ENCODE measurements at regions not wholly inside any gene's neighbourhood (a gene's known extent, or its start where the extent isn't known, plus 50 kb on each side); places are given as distances from the start of the nearest gene placed in this dataset.

DNA sequence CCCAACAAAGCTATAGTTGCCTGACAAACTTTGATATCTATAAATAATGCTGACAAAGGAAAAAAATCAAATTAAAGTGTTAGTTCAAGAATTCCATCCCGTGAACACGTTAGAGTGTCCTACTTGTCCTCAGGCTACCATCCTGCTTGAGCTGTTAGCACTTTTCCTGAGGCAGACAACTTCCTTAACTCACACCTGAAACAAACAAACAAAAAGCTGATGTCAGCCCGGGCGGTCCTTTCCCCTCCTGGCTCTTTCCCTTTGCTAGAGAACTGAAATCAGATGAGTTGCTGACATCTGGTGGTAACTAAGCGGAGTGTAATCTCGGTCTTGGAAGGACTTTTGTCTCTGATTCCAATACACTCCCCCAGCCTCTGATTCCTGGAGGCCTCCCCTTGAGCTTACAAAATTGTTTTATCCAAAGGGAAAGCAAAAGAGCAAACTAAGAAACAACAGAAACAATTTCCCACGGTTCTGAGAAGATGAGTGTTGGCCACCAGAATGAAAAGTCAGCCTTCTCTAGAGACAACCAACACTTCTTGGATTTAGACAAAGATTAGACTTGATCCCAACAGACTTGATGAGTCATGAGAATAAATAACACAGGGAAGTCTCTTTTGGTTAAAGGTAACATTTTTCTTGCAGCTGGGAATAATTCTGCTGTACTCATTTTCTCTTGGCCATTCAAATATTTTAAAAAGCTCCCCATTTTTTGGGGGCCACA, 135.4 kb downstream of the PROX1 start:
- TF ChIP-seq L3MBTL2 (conservative IDR thresholded peaks at IDR 0.05) = no peak
- no peak for TF ChIP-seq FOXK2 (IDR thresholded peaks at IDR 0.05)
- no peak for TF ChIP-seq ARNT (IDR thresholded peaks at IDR 0.05)
- TF ChIP-seq TARDBP (IDR thresholded peaks at IDR 0.05) = no peak
- no peak for TF ChIP-seq ELF4 (IDR thresholded peaks at IDR 0.05)
- no peak for TF ChIP-seq SP1 (IDR thresholded peaks at IDR 0.05)
- TF ChIP-seq BHLHE40 (IDR thresholded peaks at IDR 0.05; ENCODE audit: borderline replicate concordance) = no peak
- TF ChIP-seq, protein P1, sequence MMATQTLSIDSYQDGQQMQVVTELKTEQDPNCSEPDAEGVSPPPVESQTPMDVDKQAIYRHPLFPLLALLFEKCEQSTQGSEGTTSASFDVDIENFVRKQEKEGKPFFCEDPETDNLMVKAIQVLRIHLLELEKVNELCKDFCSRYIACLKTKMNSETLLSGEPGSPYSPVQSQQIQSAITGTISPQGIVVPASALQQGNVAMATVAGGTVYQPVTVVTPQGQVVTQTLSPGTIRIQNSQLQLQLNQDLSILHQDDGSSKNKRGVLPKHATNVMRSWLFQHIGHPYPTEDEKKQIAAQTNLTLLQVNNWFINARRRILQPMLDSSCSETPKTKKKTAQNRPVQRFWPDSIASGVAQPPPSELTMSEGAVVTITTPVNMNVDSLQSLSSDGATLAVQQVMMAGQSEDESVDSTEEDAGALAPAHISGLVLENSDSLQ (IDR thresholded peaks at IDR 0.05) = no peak
- TF ChIP-seq FOXM1 (IDR thresholded peaks at IDR 0.05; ENCODE audit: borderline replicate concordance) = no peak
- TF ChIP-seq HDGF (IDR thresholded peaks at IDR 0.05; ENCODE audit: borderline replicate concordance) = no peak
- no peak for TF ChIP-seq CTBP1 (IDR thresholded peaks at IDR 0.05; ENCODE audit: borderline replicate concordance)
- no peak for TF ChIP-seq FOXA1 (IDR thresholded peaks at IDR 0.05)
- no peak for TF ChIP-seq SUZ12 (IDR thresholded peaks at IDR 0.05)
